GM19025 (cell line): ENCODE measurements at regions not wholly inside any gene's neighbourhood (a gene's known extent, or its start where the extent isn't known, plus 50 kb on each side); places are given as distances from the start of the nearest gene placed in this dataset.
"Not testable (repeated sequence)": the region's sequence is repeated elsewhere in the genome, so short reads cannot be mapped to it uniquely, and the experiment has no call there.

Experiments used
- ATAC-seq: cut with Tn5 transposase; IDR thresholded peaks from one replicate; pipeline ENCODE4 v1.9.1; 2021; ENCODE audit warnings: mild to moderate bottlenecking, low read depth, moderate library complexity; ENCODE audit not compliant: unreplicated experiment

DNA sequence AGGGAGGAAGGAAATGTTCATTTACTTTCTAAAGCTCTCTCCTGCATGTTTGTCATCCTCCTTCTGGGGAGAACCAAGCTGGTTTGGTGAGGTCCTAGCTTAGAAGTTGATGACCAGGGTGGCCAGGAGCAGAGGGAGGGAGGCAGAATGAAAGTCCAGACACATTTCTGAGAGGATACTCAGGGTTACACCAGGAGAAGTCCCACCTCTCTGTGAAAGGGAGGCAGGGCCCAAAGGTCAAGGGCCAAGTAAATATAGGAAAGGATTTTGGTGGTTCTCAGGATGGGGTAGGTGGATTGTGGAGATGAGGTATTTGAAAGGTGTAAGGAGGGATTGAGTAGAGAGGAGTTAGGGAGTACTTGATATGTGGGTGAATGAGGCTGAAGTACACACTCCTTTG is 58.0 kb upstream of the FBXO11 start:
- ATAC-seq = no peak

DNA sequence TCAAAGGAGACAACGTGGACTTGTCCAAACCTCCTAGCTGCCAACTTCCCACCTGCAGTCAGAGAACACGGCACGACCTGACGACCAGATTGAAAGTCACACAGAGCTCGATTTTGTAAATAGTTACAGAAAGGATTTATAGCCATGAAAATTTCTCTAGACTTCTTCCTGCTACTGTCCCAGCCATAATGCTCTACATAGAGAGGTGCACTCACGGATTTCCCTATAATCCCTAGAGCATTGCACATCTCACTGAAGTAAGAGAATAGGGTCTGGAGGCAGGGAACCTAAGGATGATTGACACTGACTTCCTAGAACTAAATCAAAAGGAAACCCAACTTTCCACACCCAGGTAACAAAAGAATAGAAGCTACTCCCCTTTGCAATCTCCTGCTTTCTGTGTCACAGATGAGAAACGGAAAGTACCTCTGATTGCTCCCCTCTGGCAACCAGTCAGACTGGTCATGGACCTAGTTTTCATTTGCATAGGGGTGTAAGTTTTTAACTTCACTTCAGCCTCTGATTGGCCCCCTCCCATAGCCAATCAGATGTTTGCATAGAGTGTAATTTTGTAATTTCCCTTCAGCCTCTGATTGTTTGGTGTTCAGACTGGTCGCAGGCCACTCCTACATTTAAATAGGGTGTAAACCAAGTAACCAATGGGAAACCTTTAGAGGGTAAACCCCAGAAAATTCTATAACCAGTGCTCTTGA is 58.6 kb upstream of the FBXO11 start:
- ATAC-seq = no peak

DNA sequence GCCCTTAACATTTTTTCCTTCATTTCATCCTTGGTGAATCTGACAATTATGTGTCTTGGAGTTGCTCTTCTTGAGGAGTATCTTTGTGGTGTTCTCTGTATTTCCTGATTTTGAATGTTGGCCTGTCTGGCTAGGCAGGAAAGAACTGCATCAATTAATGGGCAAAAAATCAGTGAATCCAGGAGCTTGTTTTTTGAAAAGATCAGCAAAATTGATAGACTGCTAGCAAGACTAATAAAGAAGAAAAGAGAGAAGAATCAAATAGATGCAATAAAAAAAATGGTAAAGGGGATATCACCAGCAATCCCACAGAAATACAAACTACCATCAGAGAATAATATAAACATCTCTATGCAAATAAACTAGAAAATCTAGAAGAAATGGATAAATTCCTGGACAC is 70.4 kb upstream of the FBXO11 start:
- ATAC-seq = not testable (repeated sequence)

DNA sequence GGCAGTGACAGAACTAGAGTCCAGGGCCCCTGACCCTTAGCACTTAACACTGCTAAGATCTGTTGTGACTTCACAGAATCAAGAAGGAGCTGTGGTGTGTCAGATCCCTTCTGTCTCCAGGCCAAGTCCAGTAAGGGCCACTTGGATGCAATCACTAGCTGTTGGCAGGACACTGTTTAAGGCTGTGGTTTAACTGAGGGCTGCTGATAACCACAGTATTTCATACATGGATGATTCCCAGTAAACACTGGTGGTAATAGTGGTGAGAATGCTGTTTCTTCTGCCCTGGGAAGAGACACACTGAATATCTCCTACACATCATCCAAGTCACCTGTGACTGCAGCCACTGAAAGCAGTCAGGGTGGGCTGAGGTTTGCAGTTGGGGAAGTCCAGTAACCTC is 77.7 kb upstream of the FBXO11 start:
- ATAC-seq = no peak

DNA sequence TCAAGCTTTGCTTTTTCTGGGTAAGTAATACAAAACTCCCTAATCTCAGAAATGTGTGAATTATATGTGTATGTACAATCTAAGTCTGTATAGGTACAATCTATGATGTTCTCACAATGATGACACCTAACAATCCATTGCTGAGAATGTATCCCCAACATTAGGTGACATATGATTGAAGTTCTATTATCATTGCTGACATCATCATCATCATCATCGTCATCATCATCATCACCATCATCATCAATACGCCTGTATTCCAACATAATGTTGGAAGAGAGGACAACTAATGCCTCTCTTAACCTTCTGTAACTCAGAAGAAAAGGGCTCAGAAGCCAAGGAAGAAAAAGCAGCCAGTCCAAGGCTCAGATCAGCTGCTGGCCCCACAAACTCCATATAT is 84.2 kb upstream of the FBXO11 start:
- no peak for ATAC-seq

DNA sequence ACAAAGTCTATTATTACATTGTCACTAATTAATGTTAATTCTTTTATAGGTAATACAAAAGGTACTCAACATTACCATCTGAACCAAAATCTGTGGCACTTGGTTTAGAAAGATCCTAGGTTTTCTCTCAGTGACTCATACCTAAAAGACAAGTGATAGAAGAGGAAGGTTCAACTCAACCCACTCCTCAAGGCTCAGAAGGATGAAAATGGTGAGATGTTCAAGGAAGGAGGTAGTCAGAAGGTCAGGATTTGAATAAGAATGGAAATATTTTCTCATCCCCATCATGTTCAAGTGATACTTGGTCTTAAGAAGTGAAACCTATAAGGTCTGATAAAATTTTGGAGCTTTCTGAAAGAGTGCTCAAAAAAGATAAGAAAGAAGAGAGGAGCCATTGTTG is 86.4 kb upstream of the FBXO11 start:
- ATAC-seq = no peak

DNA sequence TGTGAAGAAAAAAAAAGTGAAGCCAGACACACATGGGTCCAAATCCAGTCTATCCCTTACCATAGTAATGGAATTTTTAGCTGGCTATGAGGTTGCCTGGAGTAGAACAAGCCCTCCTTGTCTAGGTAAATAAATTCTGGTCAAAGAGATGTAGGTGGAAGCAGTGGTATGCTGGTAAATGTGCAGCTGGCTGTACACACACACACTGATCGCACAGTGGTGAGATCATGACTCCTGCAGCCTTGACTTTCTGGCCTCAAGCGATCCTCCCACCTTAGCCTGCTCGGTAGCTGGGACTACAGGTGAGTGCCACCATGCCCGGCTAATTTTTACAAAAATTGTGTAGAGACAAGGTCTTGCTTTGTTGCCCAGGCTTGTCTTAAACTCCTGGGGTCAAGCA is 90.5 kb upstream of the FBXO11 start:
- no peak for ATAC-seq

DNA sequence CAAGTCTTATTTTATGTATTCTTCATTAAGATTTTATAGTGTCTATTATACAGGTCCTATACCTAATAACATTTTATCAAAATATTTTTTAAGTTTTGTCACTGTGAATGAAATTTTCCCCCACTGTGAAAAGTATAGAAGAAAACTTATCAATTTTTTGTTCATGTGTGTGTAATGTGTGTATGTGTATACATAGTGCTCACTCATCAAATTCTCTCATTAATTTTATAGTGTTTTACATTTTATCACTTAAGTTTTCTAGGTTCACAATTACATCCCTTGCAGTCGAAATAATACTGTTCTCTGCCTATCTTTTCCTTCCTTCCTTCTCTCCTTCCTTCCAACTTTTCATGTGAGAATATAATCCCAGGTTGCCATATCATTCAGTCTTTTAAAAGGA is 93.2 kb upstream of the FBXO11 start:
- no peak for ATAC-seq

DNA sequence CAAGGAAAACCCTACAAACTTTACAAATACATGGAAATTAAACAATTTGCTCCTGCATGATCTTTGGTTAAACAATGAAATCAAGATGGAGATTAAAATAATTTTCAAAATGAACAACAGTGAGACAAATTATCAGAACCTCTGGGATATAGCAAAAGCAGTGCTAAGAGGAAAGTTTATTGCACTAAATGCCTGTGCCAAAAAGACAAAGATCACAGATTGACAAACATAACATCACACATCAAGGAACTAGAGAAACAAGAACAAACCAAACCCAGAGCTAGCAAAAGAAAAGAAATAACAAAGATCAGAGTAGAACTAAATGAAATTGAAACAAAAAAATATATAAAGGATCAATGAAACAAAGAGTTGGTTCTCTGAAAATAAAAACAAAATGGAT is 95.2 kb upstream of the FBXO11 start:
- no peak for ATAC-seq

DNA sequence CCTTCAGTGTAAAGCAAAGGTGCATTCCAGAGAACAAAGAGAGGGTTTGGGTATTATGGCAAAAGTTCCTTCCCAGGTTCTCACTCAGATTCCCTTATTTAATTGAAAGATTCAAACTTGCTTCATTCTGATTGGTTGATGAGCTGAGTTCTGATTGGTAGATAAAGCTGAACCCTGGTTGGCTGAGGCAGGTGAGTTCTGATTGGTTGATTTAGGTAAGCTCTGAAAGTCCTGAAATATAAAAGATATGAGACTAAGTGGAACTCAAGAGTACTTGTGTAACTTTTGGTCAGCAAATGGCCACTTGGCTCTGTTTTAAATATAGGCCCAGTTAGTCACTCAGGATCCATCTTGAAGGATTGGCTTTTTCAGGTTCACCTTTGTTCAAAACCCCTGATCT is 99.8 kb upstream of the FBXO11 start:
- no peak for ATAC-seq

DNA sequence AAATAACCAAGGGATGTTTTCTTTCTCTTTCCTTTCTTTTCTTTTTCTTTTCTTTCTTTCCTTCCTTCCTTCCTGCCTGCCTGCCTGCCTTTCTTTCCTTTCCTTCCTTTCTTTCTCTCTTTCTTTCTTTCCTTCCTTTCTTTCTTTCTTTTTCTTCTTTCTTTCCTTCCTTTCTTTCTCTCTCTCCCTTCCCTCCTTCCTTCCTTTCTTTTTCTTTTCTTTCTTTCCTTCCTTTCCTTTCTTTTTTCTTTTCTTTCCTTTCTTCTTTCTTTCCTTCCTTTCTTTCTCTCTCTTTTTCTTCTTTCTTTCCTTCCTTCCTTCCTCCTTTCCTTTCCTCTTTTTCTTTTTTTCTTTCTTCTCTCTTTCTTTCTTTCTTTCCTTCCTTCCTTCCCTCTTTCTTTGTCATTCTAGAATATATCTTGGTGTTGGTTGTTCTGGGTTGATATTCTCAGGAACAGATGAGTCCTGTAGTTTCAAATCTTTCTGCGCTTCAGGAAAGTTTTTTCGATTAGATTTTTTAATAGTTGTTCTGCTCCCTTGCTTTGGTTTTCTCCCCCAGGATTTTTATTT is 101.5 kb upstream of the FBXO11 start:
- ATAC-seq = no peak

DNA sequence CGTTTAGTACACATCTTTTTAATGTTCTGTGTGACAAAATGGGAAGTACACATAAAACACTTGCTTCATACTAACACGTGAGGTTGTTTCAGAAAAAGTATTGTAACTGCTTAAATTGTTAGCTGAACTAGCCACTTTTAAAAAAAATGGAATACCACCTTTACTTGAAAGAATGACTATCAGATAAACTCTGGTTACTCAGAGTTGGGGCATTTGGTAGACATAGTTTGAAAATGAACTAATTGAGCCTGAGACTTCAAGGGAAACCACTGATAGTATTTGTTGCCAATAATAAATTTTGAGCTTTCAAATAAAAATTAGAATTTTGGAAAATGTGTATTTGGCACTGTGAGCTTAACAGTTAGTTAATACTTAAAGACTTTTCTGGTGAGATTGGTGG is 103.0 kb upstream of the FBXO11 start:
- no peak for ATAC-seq

DNA sequence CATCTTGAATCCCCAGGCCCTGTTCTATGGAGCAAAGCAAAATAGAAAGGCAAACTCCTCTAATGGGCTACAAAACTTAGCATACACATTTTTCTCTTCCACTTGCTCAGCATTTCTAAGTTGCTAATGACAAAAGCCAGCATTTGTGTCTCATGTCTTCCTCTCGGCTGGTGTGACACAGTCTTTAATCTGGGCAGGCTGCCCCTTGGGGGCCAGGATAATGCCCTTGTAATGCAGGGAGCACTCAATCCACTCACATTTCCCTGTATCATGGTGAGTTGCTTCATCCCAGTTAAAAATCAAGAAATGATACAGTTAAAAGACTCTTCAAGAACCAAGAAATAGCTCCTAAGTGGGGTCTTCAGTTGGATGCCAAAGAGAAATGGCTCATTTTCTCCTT is 109.1 kb upstream of the FBXO11 start:
- ATAC-seq = no peak

DNA sequence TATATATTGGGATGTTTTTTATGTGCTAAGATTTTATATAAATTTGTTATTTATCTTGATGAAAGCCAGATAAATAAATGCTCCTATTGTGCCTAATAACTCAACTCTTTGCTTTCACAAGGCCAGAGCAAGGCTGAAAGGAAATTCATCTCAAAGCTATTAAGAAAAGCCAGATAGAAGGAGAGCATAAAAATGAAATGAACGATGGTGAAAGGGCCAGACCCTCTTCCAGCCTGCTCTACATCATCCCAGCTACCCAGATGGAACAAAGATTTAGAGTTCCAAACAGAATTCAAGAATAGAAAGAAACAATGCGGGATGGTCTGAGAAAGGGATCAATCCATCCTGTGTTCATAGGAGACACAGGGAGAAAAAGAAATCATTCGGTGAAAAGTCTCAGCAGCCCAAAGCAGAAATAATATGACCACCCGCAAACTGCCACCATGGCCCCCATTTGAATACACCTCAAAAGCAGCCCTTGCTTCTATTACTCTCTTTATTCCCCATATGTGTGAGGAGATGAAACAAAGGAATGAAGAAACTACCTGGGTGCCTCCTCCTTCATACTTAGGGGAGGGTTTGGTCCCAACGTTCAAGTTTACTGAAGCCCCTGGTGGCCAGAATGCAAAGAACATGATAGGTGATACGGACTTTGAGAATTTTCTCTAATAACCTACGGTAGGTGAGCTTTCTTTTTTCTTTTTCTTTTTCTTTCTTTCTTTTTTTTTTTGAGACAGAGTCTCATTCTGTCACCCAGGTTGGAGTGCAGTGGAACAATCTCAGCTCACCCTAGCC is 110.1 kb upstream of the FBXO11 start:
- no peak for ATAC-seq

DNA sequence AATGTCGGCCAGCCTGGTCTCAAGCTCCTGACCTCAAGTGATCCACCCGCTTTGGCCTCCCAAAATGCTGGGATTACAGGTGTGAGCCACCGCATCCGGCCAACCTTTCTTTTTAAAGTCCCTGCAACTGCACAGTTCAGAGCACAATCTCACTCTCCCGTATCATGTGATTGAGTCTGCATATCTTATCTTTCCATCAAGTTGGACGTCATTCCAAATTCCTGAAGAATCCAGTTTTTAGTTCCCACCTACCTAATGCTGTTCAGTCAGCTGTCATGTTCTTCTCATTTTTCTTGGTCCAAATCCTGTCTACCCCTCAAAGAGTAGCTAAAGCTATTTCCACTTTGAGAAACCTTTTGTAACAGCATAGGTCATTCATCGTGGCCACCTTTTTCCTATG is 110.8 kb upstream of the FBXO11 start:
- no peak for ATAC-seq

DNA sequence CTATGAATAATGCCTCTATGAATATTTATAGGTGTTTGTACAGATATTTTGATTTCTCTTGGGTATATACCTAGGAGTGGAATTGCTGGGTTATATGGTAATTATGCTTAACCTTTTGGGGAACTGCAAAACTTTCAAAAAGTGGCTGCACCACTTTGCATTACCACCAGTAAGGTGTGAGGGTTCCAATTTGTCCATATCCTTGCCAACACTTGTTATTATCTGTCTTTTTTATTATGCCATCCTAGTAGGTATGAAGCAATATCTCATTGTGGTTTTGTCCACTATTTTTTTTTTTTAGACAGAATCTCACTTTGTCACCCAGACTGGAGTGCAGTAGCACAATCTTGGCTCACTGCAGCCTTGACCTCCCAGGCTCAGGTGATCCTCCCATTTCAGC is 112.2 kb upstream of the FBXO11 start:
- no peak for ATAC-seq

DNA sequence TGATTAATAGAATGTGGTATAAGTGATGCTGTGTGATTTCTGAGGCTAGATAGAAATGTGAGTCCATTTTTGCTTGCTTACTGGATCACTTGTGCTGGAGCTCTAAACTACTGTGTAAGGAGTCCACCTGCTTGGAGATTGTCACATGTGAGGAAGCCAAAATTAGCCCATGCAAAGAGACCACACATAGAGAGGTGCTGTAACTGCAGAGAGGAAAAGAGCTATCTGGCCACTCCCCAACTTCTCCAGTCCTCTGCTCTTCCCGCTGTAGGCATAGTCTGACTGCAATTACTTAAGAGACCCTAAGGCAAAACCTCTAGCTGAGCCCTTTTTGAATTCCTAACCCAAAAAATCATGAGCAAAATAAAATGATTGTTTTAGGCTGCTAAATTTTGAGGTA is 120.6 kb upstream of the FBXO11 start:
- no peak for ATAC-seq

DNA sequence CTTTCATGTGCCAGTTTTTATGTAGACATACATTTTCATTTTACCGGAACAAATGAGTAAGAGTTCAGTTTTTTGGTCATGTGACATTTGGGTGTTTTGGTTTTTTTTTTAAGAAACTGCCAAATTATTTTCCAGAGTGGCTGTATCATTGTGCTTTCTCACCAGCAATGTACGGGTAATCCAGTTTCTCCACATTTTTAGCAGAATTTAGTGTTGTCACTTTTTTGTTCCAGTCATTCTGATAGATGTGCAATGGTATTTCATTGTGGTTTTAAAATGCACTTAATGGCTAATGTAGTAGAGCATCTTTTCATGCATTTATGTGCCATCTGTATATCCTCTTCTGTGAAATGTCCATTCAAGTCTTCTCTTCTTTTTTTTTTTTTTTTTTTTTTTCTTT is 126.5 kb upstream of the FBXO11 start:
- ATAC-seq = no peak

DNA sequence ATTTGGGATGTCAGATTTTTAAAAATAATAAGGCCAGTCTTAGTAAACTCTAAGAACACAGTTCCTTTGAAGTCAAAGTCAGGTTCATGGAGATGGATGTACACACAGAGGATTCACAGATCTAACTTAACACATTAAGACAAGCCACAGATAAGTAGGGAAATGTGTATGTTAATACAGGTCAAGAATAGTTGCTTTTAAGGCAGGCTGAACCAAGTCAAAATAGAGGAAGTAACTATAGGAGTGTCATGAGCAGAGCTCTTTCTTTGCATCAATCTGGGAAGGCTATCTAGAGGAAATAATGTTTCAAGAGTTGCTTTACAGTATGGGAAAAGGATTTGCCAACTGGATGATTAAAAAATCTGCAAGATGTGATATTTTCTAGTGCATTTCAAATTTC is 128.0 kb upstream of the FBXO11 start:
- no peak for ATAC-seq

DNA sequence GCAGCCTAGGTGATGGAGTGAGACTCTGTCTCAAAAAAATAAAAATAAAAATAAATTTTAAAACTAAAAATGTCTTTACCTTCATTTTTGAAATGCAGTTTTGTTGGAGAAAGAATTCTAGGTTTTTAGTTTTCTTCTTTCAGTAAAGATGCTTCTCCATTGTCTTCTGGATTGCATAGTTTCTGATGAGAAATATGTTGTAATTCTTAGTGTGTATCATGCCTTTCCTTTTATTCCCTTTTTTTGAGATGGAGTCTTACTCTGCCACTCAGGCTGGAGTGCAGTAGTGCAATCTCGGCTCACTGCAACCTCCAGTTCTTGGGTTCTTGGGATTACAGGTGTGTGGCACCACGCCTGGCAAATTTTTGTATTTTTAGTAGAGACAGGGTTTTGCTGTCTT is 130.0 kb upstream of the FBXO11 start:
- ATAC-seq = no peak

DNA sequence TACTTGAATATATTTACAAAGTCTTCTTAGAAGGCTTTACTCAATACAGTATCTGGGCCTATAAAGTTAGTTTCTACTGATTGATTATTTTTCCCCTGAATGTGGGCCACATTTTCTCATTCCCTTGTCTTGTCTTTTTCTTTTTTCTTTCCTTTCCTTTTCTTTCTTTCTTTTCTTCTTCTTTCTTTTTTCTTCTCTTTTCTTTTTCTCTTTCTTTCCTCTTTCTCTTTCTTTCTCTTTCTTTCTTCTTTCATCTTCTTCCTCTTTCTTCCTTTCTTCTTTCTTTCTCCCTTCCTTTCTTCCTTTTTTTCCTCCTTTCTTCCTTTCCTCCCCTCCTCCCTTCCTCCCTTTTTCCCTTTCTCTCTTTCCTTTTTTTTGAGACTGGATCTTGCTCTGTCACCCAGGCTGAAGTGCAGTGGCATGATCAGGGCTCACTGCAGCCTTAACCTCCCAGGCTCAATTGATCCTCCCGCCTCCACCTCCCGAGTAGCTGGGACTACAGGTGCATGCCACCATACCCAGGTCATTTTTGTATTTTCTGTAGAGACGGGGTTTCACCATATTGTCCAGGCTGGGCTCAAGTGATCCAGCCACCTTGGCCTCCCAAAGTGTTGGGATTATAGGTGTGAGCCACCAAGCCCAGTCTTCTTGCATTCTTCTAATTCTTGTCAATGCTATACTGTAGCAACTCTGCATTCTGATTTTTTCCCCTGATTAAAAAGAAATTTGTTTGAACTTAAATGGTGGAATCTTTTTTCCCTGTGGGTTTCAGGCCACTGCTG is 133.1 kb upstream of the FBXO11 start:
- no peak for ATAC-seq
